ENCODE measurements at regions not wholly inside any gene's neighbourhood (a gene's known extent, or its start where the extent isn't known, plus 50 kb on each side); places are given as distances from the start of the nearest gene placed in this dataset.

DNA sequence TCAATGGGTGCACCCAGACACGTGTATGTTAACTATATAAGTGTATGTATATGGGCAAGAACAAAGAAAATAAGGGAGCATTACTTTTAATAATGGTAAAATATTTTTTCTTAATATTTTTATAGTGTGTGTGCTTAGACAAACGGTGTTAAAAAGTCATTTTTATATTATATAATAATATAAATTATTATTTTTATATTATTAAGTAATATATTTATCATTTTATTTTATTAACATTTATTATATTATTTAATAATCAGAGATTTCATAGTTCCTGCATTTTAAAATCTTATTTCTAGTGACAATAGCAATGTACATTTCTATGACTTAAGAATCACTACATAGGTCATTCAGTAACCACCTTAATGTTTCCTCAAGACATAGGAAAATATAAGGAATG, 184.4 kb downstream of the SLITRK5 start:
- no peak for TF ChIP-seq EZH2phosphoT487 (IDR thresholded peaks at IDR 0.05; ENCODE audit: borderline replicate concordance)
- TF ChIP-seq, protein P1, sequence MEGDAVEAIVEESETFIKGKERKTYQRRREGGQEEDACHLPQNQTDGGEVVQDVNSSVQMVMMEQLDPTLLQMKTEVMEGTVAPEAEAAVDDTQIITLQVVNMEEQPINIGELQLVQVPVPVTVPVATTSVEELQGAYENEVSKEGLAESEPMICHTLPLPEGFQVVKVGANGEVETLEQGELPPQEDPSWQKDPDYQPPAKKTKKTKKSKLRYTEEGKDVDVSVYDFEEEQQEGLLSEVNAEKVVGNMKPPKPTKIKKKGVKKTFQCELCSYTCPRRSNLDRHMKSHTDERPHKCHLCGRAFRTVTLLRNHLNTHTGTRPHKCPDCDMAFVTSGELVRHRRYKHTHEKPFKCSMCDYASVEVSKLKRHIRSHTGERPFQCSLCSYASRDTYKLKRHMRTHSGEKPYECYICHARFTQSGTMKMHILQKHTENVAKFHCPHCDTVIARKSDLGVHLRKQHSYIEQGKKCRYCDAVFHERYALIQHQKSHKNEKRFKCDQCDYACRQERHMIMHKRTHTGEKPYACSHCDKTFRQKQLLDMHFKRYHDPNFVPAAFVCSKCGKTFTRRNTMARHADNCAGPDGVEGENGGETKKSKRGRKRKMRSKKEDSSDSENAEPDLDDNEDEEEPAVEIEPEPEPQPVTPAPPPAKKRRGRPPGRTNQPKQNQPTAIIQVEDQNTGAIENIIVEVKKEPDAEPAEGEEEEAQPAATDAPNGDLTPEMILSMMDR (IDR thresholded peaks at IDR 0.05 in 2 of 3, conservative IDR thresholded peaks at IDR 0.05 in 1 of 3; ENCODE audit: borderline replicate concordance in 1 of 3, insufficient read depth in 1 of 3, low read depth in 2 of 3, low read length in 2 of 3), result no peak
- no peak for TF ChIP-seq POLR2A (IDR thresholded peaks at IDR 0.05; ENCODE audit: borderline replicate concordance, extremely low read depth, insufficient read depth, insufficient read length)
- no peak for TF ChIP-seq SIN3A (IDR thresholded peaks at IDR 0.05; ENCODE audit: low read depth)
- no peak for TF ChIP-seq POLR2AphosphoS5 (IDR thresholded peaks at IDR 0.05; ENCODE audit: low read depth, low read length)
- no peak for TF ChIP-seq SP1 (IDR thresholded peaks at IDR 0.05; ENCODE audit: low read depth)
- TF ChIP-seq EGR1 (IDR thresholded peaks at IDR 0.05; ENCODE audit: low read depth), result no peak
- no peak for TF ChIP-seq CEBPB (IDR thresholded peaks at IDR 0.05; ENCODE audit: low read depth)

All from HCT116 (cell line).